ENCODE measurements at regions not wholly inside any gene's neighbourhood (a gene's known extent, or its start where the extent isn't known, plus 50 kb on each side); places are given as distances from the start of the nearest gene placed in this dataset.

- TF ChIP-seq EZH2phosphoT487 (IDR thresholded peaks at IDR 0.05; ENCODE audit: borderline replicate concordance, low read depth, low read length) (no peak), CTCF (conservative IDR thresholded peaks at IDR 0.05; ENCODE audit: low read length) (no peak)
These were observed 174.0 kb upstream of the ZNF618 start for GRCh38 chr9:113701774-113702755.
